ENCODE measurements at regions not wholly inside any gene's neighbourhood (a gene's known extent, or its start where the extent isn't known, plus 50 kb on each side); places are given as distances from the start of the nearest gene placed in this dataset.
A peak's percentile ranks its signal among the peaks of the same experiment; 100 is the strongest.

- no peak overlapping the region for H3K27ac ChIP-seq (ENCODE audit: low read depth, low read length)
- no peaks in the 10 kb centered on the region for H3K27me3 ChIP-seq (ENCODE audit: insufficient read depth, low read length)
- H3K4me2 ChIP-seq (ENCODE audit: insufficient read depth, low read length), result no peak overlapping the region
- H2AFZ ChIP-seq (ENCODE audit: low read length), result peak overlapping the region; percentile 18
- H3K79me2 ChIP-seq (ENCODE audit: insufficient read depth, low read length), result no peaks in the 10 kb centered on the region
- TF ChIP-seq CTCF (IDR thresholded peaks at IDR 0.05; ENCODE audit: extremely low read depth, low read depth, low read length), result no peak
- H4K20me1 ChIP-seq (ENCODE audit: insufficient read depth, low read length), result no peaks in the 10 kb centered on the region
- H3K36me3 ChIP-seq (ENCODE audit: insufficient read depth, low read length), result no peaks in the 10 kb centered on the region
- peaks cover 14% of the 10 kb centered on the region for H3K4me1 ChIP-seq (ENCODE audit: insufficient read depth, low read length)
- no peak overlapping the region for H3K4me3 ChIP-seq (ENCODE audit: insufficient read depth, low read length)
- no peaks in the 10 kb centered on the region for H3K9me3 ChIP-seq (ENCODE audit: low read depth, low read length)
- DNase-seq (ENCODE audit: insufficient read length, low spot score, missing footprints), result no peak
Observed at GRCh38 chr10:52464368-52465124, 150.5 kb downstream of the DKK1 start.

DNA sequence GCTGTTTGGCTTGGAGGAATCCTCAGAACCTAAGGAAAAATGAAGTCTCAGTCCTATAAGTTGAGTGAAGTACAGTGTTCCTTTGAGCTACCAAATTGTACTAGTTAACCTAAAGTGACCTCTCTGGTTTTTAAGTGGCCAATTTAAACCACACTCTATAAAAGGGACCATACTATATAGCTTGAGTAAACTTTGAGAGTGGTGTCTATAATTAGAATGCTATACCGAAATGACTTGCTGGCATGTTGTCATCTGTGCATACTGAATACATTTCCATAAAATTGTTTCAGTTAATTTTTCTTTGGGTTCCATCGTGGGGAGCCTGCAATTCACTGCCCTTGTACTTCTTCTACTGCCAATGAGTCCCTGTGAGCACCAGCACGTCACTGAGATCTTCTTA is 151.1 kb downstream of the DKK1 start:
- Histone ChIP-seq H3K27me3 (ENCODE audit: insufficient read depth, low read length) (no peaks in the 10 kb centered on the region), H3K27ac (ENCODE audit: low read depth, low read length) (no peak overlapping the region), H3K4me3 (ENCODE audit: insufficient read depth, low read length) (no peak overlapping the region), H2AFZ (ENCODE audit: low read length) (no peak overlapping the region), H3K9me3 (ENCODE audit: low read depth, low read length) (no peaks in the 10 kb centered on the region), H3K4me2 (ENCODE audit: insufficient read depth, low read length) (no peak overlapping the region), H4K20me1 (ENCODE audit: insufficient read depth, low read length) (no peaks in the 10 kb centered on the region), H3K79me2 (ENCODE audit: insufficient read depth, low read length) (no peaks in the 10 kb centered on the region), H3K36me3 (ENCODE audit: insufficient read depth, low read length) (no peaks in the 10 kb centered on the region), H3K4me1 (ENCODE audit: insufficient read depth, low read length) (peaks cover 14% of the 10 kb centered on the region)
- no peak for TF ChIP-seq CTCF (IDR thresholded peaks at IDR 0.05; ENCODE audit: extremely low read depth, low read depth, low read length)
- DNase-seq (ENCODE audit: insufficient read length, low spot score, missing footprints), result no peak

- Histone ChIP-seq H3K79me2 (ENCODE audit: insufficient read depth, low read length) (no peaks in the 10 kb centered on the region), H4K20me1 (ENCODE audit: insufficient read depth, low read length) (no peaks in the 10 kb centered on the region), H3K4me2 (ENCODE audit: insufficient read depth, low read length) (no peak overlapping the region), H2AFZ (ENCODE audit: low read length) (peak overlapping the region; percentile 91), H3K36me3 (ENCODE audit: insufficient read depth, low read length) (no peaks in the 10 kb centered on the region), H3K27ac (ENCODE audit: low read depth, low read length) (no peak overlapping the region), H3K9me3 (ENCODE audit: low read depth, low read length) (no peaks in the 10 kb centered on the region), H3K4me1 (ENCODE audit: insufficient read depth, low read length) (peaks cover 14% of the 10 kb centered on the region), H3K4me3 (ENCODE audit: insufficient read depth, low read length) (no peak overlapping the region), H3K27me3 (ENCODE audit: insufficient read depth, low read length) (no peaks in the 10 kb centered on the region)
- TF ChIP-seq CTCF (IDR thresholded peaks at IDR 0.05; ENCODE audit: extremely low read depth, low read depth, low read length), result no peak
- no peak for DNase-seq (ENCODE audit: insufficient read length, low spot score, missing footprints)
Observed at GRCh38 chr10:52466464-52466863, 152.4 kb downstream of the DKK1 start.

DNA sequence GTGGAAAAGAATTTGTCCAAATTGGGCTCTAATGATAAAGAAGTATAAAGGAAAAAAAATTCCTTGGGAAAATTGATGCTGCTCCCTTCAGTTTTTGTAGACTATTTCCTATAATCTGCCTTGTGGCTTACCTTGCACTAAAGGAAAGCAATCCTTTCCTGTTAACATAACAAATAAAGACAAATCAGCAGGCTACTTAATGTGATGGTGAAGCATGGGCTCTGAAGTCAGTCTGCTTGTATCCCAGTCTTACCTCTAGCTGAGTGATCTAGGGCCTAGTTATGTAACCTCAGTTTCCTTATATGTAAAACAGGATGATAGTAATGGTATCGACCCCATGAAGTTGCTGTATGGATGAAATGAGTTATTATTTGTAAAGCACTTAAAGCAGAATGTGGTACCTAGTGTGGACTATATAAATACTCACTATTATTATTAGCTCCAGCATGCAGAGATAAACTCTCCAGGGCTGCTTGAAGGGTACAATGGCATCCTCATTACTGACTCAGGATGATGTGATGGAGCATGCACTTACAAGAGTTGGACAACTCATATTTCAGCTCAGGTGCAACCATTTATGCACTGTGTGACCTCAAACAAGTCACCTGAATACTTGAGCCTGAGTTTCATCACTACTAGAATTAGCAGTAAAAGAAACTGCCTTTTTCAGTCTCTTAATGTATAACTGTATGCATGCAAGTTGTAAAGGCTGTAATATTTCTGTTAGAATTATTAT is 156.1 kb downstream of the DKK1 start:
- H3K4me3 ChIP-seq (ENCODE audit: insufficient read depth, low read length), result no peak overlapping the region
- H3K27me3 ChIP-seq (ENCODE audit: insufficient read depth, low read length), result no peaks in the 10 kb centered on the region
- H2AFZ ChIP-seq (ENCODE audit: low read length), result no peak overlapping the region
- no peaks in the 10 kb centered on the region for H3K79me2 ChIP-seq (ENCODE audit: insufficient read depth, low read length)
- peaks cover 9% of the 10 kb centered on the region for H3K4me1 ChIP-seq (ENCODE audit: insufficient read depth, low read length)
- no peaks in the 10 kb centered on the region for H3K9me3 ChIP-seq (ENCODE audit: low read depth, low read length)
- no peak for DNase-seq (ENCODE audit: insufficient read length, low spot score, missing footprints)
- H3K27ac ChIP-seq (ENCODE audit: low read depth, low read length), result no peak overlapping the region
- no peak overlapping the region for H3K4me2 ChIP-seq (ENCODE audit: insufficient read depth, low read length)
- no peaks in the 10 kb centered on the region for H3K36me3 ChIP-seq (ENCODE audit: insufficient read depth, low read length)
- TF ChIP-seq CTCF (IDR thresholded peaks at IDR 0.05; ENCODE audit: extremely low read depth, low read depth, low read length), result no peak
- no peaks in the 10 kb centered on the region for H4K20me1 ChIP-seq (ENCODE audit: insufficient read depth, low read length)
